Uterus (tissue), 3 donors: ENCODE measurements at regions not wholly inside any gene's neighbourhood (a gene's known extent, or its start where the extent isn't known, plus 50 kb on each side); places are given as distances from the start of the nearest gene placed in this dataset.
"Not testable (repeated sequence)": the region's sequence is repeated elsewhere in the genome, so short reads cannot be mapped to it uniquely, and the experiment has no call there.

Experiments
- DNase-seq, 2 donors: peaks; one replicate each; pipeline ENCODE4 v3.0.0-alpha.2; 2019 to 2020
- H3K27ac ChIP-seq, 2 donors: fragments of 200-600 bp; sonication (generic); 1 replicate in 1 of 2; 2 replicates in 1 of 2; pipeline ENCODE4 v1.5.1; 2016 to 2018
- H3K27me3 ChIP-seq, 2 donors: fragments of 200-600 bp; sonication (generic); one replicate each; pipeline ENCODE4 v1.5.1; 2018 to 2019; ENCODE audit warnings: control low read depth in 1 of 2
- H3K36me3 ChIP-seq, 2 donors: fragments of 200-600 bp; sonication (generic); one replicate each; pipeline ENCODE4 v1.5.1; 2019; ENCODE audit warnings: control low read depth in 1 of 2
- H3K4me1 ChIP-seq, 2 donors: fragments of 200-600 bp; sonication (generic); one replicate each; pipeline ENCODE4 v1.5.1; 2018 to 2019; ENCODE audit warnings: control low read depth in 1 of 2
- H3K4me3 ChIP-seq, 2 donors: fragments of 200-600 bp; sonication (generic); 1 replicate in 1 of 2; 2 replicates in 1 of 2; pipeline ENCODE4 v1.5.1; 2018 to 2019; ENCODE audit warnings: mild to moderate bottlenecking in 1 of 2
- H3K9me3 ChIP-seq, 2 donors: fragments of 200-600 bp; sonication (generic); one replicate each; pipeline ENCODE4 v1.5.1; 2019; ENCODE audit warnings: control low read depth in 1 of 2
- CTCF ChIP-seq, 4 experiments: fragments of 200-600 bp in 2 of 4; fragments of 450-650 bp in 2 of 4; sonication (generic) in 2 of 4; IDR thresholded peaks; one replicate each; pipeline ENCODE4 v1.5.1; 2016 to 2019; ENCODE audit warnings: antibody characterized with exemption in 4 of 4, mild to moderate bottlenecking in 2 of 4, moderate library complexity in 1 of 4
- POLR2A ChIP-seq, 2 donors: fragments of 450-650 bp; IDR thresholded peaks; one replicate each; pipeline ENCODE4 v1.6.1; 2016; ENCODE audit warnings: antibody characterized with exemption in 2 of 2, mild to moderate bottlenecking in 1 of 2, moderate library complexity in 1 of 2
- intact Hi-C: fragments of 100-400 bp; cut with DNase I; formaldehyde crosslinking; loops from one replicate; pipeline ENCODE4 v1.15.1; 2023; ENCODE audit warnings: low total_unique reads
- donor health status: DM: yes; HTN: yes; CAD: no.

DNA sequence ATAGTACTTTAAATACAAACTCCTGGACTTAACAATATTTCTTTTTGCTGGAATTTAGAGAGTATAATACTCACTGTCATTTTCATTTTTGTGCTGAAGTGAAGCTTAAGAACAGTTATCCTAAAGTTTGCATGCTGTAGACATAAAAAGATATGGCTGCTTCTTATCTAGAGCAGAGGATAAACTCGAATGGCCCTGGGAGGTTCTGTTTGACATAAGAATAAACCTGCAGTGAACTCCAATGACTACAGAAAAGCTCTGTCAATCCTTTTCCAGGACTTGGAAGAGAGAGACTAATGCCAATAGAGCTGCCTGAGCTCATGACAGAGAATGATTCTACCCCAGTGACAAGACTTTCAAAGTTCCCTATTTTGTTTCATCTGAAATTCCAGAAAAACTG lies 1017.8 kb upstream of the MIR17HG start:
- H3K36me3 ChIP-seq, result no peaks in the 10 kb centered on the region
- TF ChIP-seq POLR2A (IDR thresholded peaks at IDR 0.05) (no peak), CTCF (IDR thresholded peaks at IDR 0.05) (no peak)
- H3K27ac ChIP-seq, result no peak overlapping the region
- no peak for DNase-seq
- H3K4me1 ChIP-seq, result no peaks in the 10 kb centered on the region
- no peak overlapping the region for H3K4me3 ChIP-seq
- intact Hi-C loops, result no loop called here
- no peaks in the 10 kb centered on the region for H3K9me3 ChIP-seq
- no peaks in the 10 kb centered on the region for H3K27me3 ChIP-seq

- DNase-seq, result no peak
- intact Hi-C loops, result no loop called here
- Histone ChIP-seq H3K4me1 (no peaks in the 10 kb centered on the region), H3K27me3 (no peaks in the 10 kb centered on the region), H3K9me3 (no peaks in the 10 kb centered on the region), H3K36me3 (no peaks in the 10 kb centered on the region), H3K4me3 (no peak overlapping the region), H3K27ac (no peak overlapping the region)
- no peak for TF ChIP-seq POLR2A (IDR thresholded peaks at IDR 0.05)
- TF ChIP-seq CTCF (IDR thresholded peaks at IDR 0.05), result no peak
Measured at GRCh38 chr13:90331974-90332373, 1015.5 kb upstream of the MIR17HG start.

DNA sequence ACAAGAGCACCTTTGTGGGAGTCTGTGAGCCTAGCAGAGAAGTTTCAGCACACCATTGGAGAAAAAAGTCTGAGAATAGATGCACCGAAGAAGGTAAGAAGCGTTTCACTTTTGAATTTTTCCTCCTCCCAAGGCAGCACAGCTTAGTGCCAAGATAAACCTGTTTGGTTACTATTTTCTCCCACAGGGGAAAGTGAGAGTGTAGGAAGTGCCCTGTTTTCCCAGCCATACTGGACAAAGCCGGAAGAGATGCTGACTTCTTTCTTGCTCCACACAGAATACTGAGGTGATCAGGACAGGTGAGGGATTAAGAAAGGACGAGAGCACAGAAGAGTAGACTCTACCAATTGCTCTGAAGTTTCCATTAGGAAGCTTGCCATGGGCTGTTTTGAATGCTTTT lies 1011.0 kb upstream of the MIR17HG start:
- TF ChIP-seq POLR2A (IDR thresholded peaks at IDR 0.05), result no peak
- TF ChIP-seq CTCF (IDR thresholded peaks at IDR 0.05), result no peak
- H3K27ac ChIP-seq, result no peak overlapping the region
- no peak overlapping the region for H3K4me3 ChIP-seq
- intact Hi-C loops, result no loop called here
- no peaks in the 10 kb centered on the region for H3K9me3 ChIP-seq
- no peaks in the 10 kb centered on the region for H3K27me3 ChIP-seq
- no peak for DNase-seq
- no peaks in the 10 kb centered on the region for H3K36me3 ChIP-seq
- no peaks in the 10 kb centered on the region for H3K4me1 ChIP-seq

- DNase-seq, H3K9me3 ChIP-seq, intact Hi-C loops, H3K4me3 ChIP-seq, H3K27ac ChIP-seq, H3K27me3 ChIP-seq, H3K4me1 ChIP-seq, H3K36me3 ChIP-seq: not testable (repeated sequence)
Measured at GRCh38 chr13:90341348-90341747, 1006.1 kb upstream of the MIR17HG start.

DNA sequence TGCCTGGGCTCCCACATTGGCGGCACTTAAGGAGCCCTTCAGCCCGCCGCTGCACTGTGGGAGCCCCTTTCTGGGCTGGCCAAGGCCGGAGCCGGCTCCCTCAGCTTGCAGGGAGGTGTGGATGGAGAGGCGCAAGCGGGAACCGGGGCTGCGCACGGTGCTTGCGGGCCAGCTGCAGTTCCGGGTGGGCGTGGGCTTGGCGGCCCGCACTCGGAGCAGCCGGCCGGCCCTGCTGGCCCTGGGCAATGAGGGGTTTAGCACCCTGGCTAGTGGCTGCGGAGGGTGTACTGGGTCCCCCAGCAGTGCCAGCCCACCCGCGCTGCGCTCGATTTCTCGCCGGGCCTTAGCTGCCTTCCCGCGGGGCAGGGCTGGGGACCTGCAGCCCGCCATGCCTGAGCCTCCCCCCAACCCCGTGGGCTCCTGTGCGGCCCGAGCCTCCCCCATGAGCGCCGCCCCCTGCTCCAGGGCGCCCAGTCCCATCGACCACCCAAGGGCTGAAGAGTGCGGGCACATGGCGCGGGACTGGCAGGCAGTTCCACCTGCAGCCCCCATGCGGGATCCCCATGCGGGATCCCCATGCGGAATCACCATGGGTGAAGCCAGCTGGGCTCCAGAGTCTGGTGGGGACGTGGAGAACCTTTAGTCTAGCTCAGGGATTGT lies 998.9 kb upstream of the MIR17HG start:
- intact Hi-C loops, H3K27ac ChIP-seq, H3K4me3 ChIP-seq, DNase-seq, H3K4me1 ChIP-seq, H3K36me3 ChIP-seq, H3K9me3 ChIP-seq, H3K27me3 ChIP-seq: not testable (repeated sequence)

- no peaks in the 10 kb centered on the region for H3K4me1 ChIP-seq
- DNase-seq, result no peak
- no peak overlapping the region for H3K4me3 ChIP-seq
- H3K36me3 ChIP-seq, result no peaks in the 10 kb centered on the region
- no peaks in the 10 kb centered on the region for H3K9me3 ChIP-seq
- TF ChIP-seq CTCF (IDR thresholded peaks at IDR 0.05) (no peak), POLR2A (IDR thresholded peaks at IDR 0.05) (no peak)
- H3K27me3 ChIP-seq, result no peaks in the 10 kb centered on the region
- H3K27ac ChIP-seq, result no peak overlapping the region
- intact Hi-C loops, result no loop called here
Measured at GRCh38 chr13:90352763-90353162, 994.7 kb upstream of the MIR17HG start.
